ENCODE measurements at regions not wholly inside any gene's neighbourhood (a gene's known extent, or its start where the extent isn't known, plus 50 kb on each side); places are given as distances from the start of the nearest gene placed in this dataset.

DNA sequence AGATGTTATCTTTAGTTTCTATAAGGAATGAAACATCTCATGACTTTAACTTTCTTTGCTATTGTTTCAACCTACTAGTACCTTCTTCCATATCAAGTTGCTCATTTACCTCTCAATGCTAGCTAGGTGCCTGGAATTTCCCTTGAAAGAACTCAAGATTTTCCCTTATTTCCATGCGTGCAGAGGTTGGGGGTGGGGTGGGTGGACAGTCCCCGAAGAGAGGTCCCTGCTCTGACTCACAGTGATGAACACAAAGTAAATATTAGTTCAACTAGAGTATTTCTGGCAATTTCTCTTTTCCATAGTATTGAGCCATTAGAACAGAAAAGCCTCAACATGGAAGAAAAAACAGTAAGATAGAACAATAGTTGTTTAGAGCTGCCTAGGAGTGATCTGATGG lies 239.0 kb upstream of the ZP4 start:
- TF ChIP-seq, protein P1, sequence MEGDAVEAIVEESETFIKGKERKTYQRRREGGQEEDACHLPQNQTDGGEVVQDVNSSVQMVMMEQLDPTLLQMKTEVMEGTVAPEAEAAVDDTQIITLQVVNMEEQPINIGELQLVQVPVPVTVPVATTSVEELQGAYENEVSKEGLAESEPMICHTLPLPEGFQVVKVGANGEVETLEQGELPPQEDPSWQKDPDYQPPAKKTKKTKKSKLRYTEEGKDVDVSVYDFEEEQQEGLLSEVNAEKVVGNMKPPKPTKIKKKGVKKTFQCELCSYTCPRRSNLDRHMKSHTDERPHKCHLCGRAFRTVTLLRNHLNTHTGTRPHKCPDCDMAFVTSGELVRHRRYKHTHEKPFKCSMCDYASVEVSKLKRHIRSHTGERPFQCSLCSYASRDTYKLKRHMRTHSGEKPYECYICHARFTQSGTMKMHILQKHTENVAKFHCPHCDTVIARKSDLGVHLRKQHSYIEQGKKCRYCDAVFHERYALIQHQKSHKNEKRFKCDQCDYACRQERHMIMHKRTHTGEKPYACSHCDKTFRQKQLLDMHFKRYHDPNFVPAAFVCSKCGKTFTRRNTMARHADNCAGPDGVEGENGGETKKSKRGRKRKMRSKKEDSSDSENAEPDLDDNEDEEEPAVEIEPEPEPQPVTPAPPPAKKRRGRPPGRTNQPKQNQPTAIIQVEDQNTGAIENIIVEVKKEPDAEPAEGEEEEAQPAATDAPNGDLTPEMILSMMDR (IDR thresholded peaks at IDR 0.05; ENCODE audit: borderline replicate concordance, extremely low read depth, low read length, poor library complexity, severe bottlenecking): no peak
- TF ChIP-seq EZH2 (IDR thresholded peaks at IDR 0.05; ENCODE audit: borderline replicate concordance, low read depth, low read length, severe bottlenecking): no peak

Measured in DND-41 (cell line).